Muscle of arm (tissue), 1 donor: ENCODE measurements at regions not wholly inside any gene's neighbourhood (a gene's known extent, or its start where the extent isn't known, plus 50 kb on each side); places are given as distances from the start of the nearest gene placed in this dataset.
"Not testable (repeated sequence)": the region's sequence is repeated elsewhere in the genome, so short reads cannot be mapped to it uniquely, and the experiment has no call there.

Experiments used
- DNase-seq: peaks from one replicate; pipeline ENCODE4 v3.0.0-alpha.2; 2013

DNA sequence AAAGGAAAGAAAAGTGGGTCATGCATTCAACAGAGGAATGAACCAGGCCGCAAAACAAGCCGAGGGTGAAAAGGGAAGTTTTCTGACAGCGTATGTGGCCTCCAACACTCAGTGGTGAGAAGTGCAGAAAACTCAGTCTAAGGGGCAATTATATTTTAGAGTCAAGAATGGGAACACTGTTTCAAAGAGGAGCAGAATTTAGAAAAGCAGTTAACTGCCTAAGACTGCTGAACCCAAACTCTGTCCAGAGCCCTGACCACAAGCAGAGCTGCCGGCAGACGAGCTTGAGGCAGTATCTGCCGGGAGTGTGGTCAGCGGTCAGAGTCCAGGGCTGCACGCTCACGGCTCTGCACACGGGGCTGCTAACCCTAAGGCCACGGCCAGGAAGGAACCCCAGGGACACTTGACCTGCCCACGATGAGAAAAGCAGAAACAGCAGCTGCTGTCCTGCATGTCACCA is 347.0 kb upstream of the ID2 start:
- no peak for DNase-seq

DNA sequence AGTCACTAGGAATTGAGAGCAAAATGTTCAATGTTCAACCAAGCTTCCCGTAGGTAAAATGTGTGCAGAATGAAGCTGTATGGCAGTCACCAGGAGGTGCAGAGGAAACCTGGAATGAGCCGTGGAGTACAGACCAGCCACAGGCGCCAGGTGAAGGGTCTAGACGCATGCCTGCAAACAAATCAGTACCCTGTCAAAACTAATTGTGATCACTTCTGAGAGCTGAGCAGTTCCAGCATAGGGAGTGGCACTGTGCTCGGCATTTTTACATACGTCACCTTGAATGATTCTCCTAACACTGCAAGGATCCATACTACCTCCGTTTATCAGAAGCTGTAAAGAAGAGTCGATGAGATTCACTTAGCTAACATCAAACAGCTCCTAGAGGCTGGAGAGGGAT is 346.1 kb upstream of the ID2 start:
- DNase-seq = no peak

DNA sequence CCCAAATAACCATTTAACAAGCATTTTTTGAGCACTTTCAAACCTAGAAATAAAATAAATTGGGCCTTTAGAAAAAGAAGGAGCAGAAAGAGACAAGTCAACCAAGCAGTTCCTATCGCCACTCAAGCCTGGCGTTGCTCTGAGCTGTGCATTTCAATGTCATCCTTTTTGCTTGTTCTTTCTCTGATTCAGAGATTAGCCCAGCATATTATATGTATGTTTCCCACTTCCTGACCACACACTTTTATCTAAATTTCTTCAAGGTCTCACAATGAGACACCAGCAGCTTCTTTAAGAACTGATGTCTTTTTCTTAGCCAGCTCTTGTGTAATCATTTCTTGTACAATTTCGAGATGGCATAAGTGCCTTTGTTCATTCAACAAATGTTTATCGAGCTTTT is 344.5 kb upstream of the ID2 start:
- no peak for DNase-seq

DNA sequence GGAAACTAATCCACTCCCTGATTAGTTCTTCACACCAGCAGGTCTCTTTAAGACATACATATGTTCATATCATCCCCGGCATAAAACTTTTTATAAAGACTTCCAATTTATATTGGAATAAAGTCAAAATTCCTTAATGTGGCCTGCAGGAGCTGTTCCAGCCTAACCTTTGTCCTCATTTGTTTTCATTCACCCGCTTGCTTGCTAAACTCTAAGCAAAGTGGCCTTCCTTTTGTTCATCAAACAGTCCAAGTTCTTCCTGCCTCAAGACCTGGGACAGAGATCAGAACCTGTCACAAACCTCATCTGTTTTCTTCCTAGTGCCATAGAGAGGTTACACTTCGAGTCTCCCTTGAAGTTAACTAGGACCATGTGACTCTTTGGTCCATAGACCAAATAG is 339.4 kb upstream of the ID2 start:
- no peak for DNase-seq

DNA sequence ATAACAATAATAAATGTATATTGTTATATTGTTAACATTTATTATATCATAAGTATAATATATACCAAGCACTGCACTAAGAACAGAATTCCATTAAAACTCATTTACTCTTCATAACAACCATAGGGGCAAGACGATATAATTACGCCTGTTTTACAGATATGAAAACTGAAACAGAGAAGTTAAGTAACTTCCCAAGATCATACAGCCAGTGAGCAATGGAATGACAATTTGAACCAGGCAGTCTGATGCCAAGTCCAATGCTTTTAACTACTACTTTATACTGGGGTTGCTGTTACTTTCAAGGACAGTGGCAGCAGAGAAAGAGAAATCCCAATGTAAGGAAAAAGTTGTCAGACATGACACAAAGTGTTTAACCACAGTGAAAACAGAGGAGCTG is 338.8 kb upstream of the ID2 start:
- no peak for DNase-seq

DNA sequence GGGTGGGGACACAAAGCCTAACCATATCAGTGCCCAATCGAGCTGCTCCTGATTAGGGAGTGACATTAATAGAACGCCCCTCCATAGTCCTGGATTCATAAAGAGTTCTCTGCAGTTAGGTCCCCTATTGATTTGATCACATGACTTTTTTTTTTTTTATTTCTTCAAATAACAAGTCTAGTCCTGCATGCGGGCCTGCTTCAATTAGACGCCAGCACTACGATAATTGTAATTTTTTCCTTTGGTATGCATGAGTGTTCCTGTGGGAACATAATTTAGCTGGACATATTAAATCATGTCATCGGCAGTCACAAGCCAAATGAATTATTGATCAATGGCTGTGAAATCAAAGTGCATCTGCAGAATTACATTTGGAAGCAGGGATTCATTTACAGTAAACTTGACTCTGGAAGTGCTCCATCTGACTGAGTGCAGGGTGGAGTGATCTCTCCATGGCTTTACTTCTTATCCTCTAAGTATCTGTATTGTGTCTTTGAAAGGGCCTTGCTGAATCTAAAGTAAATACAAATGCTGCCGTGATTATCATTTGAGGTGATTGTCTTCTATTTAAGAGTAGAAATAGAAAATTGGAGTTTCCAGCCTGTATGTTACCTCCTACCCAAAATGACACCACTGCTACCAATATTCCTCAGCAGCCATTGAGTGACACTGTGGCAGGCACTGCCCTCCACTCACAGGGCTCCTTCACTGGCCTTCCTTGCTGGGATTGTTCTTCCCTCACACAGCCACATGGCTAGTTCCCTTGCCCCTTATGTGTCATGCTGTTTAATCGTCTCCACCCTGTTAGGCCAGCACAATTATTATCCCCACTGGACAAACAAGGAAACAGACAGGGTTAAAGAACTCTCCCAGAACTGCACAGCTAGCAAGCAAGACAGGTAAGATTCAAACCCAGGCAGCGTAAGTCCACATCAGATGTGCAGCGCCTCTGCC is 337.4 kb upstream of the ID2 start:
- DNase-seq = no peak

DNA sequence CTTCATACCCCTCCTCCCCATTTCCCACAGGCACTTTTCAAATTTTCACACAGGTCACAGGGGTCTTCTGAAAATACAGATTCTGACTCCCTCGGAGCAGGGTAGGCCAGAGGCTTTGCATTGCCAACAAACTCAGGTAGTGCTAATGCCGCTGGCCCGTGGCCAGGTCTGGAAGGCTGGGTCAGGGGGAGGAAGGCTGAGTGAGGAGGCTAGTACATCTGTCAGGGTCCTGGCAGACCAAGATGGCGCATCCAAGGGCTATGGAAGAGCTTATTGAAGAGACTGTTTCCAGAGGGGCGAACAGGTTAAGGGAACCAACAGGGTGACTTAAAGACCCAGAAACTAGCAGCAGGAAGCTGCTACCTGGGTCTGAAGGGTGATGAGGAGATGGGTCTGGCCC is 336.7 kb upstream of the ID2 start:
- DNase-seq = no peak

DNA sequence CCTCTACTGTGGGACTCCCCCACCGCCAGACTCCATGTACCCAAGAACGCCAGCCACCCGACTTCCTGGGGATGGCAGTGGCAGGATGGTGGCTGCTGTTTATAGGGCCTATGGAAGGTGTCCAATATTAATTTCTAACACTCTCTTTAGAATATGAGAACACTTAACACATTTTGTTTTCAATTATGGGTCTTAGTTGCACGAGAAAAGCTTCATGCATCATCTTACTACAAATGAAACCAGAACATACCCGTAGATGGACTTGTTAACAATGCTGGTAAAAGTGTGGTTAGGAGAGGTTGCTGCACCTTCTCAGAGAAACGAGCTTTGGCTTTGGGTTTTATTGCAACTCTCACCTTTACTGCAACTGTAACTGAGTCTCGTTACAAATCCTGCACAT is 335.6 kb upstream of the ID2 start:
- DNase-seq = no peak

DNA sequence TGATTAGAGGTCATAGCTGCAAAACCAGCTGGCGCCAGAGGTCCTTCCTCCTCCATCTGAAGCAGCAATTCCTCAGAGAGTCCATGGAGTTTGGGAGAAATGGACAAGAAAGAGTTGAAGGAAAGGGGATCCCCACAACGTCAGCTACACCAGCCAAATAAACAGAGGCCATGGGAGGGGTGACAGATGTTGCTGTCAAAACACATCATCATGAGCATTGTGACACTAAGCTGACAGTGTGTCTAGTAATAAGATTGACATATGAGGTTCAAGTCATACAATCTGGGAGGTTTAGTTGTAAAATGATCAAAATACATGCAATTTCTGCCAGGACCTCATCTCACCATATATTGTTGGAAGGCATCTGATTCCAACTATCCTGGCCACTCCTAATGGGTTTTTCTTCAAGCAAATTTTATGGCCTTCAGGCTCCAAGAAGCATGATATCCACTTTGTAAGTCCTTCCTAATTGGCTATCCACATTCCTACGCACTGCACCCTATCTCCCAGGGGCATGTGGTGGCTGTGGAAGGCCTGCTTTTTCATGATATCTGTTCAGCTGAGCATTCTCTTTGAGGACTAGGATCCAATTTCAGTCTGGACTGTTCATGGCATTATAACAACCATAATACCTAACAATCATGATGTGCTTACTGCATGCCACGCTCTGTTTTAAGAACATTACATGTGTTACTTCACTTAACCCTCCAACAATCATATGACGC is 335.0 kb upstream of the ID2 start:
- DNase-seq = no peak

DNA sequence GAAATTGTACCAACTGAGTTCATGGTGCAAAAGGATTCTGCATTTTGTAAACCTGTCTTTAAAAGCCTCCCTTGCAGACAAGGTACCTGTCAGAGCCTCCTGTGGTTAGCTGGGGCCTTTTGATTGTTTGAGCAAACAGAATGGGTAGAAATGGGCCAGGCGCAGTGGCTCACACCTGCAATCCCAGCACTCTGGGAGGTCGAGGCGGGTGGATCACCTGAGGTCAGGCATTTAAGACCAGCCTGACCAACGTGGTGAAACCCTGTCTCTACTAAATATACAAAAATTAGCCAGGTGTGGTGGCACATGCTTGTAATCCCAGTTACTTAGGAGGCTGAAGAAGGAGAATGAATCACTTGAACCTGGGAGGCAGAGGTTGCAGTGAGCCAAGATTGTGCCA is 332.9 kb upstream of the ID2 start:
- DNase-seq = not testable (repeated sequence)

DNA sequence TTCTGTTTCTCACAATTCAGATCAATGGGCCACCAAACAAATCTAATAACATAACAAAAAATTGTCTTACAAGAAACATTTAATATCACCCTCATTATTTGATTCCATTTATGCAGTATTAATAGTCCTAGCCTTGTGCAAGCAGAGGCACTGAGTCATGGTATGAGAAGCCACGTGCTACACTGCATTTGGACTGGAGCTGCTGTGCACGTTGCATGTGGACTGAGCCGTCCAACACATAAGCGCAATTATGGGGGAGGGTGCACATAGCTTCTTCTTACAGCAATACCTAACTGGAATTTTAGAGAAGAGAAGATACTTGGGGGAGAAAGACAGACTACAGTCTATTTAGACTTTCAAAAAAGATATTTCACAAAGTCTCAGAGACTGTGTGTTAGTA is 329.6 kb upstream of the ID2 start:
- no peak for DNase-seq

DNA sequence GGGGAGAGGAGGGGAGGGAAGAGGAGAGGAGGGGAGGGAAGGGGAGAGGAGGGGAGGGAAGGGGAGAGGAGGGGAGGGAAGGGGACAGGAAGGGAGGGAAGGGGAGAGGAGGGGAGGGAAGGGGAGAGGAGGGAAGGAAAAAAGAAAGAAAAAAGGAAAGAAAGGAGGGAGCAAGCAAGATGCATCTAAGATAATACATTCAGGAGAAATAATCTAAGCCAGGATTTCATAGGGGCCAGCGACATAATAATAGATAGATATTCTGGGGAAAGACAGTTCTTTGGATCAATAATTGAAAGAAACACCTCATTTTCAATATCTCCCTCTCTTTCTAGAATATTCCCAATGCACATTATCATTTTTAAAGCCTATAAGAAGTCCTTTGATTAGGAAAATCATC is 328.9 kb upstream of the ID2 start:
- DNase-seq = no peak

DNA sequence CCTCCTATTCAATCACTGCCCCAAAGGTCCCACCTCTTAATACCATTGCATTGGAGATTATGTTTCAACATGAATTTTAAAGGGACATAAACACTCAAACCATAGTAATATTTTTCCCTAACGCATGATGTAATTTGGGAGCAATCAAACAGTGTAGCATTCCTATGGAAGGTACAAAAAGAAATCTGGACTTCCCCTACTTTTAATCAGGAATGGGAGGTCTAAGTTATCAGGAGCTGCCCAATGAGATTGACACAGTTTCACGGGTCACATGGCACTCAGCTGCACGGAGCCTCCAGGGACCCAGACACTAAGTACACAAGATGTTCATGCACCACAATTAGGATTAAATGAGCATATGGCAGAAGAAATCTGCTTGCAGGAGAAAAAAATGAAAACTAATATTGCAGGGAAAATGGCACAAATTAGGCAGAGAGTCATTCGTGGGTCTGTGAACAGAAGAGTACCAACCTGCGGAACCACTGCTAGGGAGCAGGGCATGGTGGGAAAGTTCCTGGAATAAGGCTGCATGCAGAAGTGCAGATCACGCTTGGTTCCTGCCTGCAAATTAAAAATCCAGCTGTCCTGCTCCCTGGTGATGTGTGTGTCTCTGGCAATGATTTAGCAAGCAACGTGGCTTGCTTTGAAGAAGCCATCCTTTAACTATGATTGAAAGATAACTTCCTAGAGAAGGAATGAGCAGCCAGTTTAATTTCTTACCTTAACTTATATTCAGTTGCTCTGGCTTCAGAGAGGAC is 326.6 kb upstream of the ID2 start:
- DNase-seq = no peak

DNA sequence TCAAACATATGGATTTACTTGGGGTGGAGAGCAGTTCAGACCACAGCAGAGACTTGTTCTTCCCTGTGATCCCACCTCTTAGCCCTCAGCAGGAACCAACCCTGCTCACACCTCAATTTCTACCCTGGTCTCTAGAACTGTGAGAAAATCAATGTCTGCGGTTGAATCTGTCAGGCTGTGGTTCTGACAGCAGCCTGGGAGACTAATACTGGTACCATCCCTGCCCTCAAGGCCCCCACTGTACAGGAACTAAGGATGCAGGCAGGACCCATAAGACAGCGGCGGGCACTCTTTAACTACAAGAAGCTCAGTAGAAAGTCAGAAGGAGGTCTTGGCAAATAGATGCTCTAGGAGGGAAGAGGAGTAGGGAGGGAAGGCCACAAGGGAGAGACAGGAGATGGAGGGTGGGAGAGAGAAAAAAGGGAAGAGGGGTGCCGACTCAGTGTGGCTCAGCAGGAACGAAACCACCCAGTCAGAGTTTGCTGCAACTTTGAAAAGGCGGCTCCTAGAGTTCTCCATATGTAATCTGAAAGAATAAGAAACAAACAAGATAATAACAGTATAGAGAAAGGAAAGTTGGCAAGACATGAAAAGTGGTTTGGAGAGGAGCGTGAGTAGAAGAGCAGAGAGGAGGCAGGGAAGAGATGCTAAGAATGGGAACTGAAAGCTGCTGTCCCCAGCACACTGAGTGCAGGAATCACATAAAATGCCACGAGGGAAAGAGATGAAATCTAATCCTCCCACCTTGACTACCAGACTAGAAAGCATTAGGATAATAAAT is 323.9 kb upstream of the ID2 start:
- DNase-seq = no peak

DNA sequence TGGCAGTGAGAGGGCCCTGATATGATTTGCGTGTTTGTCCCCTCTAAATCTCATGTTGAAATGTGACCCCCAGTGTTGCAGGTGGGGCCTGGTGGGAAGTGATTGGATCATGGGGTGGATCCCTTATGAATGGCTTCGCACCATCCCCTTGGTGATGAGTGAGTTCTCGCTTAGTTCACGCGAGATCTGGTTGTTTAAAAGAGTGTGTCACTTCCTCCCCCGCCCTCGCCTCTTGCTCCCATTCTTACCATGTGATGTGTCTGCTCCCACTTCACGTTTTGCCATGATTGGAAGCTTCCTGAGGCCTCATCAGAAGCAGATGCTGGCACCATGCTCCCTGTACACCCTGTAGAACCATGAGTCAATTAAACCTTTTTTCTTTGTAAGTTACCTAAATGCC is 319.9 kb upstream of the ID2 start:
- no peak for DNase-seq

DNA sequence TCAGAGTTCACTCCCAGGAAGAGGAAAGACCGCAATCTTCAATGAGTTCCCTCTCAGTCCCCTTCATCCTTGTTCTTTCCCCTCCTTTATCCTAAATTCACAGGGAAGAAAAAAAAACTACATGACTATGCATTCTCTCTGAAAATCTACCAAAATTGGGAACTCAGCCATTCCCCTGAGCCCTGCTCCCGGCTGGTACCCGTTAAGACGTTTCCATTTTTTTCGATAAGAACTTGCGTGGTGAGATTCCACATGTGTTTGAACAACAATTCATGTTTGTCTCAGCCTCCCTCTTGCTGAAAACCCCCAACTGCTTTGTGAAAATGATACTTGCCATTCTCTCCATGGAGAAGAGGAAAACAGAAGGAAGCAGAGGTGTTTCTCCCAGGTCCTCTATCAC is 318.7 kb upstream of the ID2 start:
- no peak for DNase-seq

DNA sequence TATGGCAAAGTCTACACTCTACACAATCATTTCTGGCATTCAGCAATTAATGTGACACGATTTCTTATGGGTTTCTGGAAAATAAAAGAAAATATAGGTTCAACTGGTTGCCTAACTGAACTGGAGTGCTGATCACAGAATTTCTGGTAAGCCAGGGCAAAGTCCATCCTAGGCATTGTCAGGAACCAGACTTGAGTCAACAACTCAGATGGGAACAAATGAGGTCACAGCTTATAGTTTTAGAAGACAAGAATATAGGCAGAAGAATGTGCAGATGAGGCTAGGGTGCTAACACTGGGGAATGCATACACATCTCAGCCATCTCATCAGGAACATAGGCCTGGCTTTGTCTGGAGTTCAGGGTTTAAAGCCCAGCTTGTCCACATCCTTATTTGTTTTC is 317.2 kb upstream of the ID2 start:
- DNase-seq = no peak

DNA sequence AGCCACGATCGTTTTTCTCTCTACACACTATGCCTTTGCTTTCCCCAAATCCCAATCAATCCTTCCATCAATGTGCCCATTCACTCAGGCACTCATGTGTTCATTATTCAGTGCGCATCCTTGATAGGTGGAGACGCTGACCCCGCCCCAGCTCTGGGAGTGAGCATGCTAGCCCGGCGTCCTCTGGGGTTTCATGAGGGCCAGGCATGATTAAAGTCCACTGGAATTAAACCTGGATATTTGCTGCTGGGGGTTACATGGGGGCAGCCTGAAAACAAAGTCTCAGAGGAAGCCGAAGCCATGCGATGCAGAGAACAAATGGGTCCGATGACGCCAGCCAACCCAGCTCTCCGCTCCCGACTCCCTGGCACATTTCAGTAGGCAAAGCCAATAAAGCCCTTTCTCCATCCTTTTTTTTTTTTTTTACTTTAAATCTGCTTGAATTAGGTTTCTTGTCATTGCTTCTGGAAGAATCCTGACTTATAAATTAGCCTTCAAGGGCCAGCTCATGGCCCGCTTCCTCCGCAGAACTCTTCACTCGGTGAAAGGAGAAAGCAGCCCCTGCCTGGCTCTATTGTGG is 316.4 kb upstream of the ID2 start:
- DNase-seq = no peak

DNA sequence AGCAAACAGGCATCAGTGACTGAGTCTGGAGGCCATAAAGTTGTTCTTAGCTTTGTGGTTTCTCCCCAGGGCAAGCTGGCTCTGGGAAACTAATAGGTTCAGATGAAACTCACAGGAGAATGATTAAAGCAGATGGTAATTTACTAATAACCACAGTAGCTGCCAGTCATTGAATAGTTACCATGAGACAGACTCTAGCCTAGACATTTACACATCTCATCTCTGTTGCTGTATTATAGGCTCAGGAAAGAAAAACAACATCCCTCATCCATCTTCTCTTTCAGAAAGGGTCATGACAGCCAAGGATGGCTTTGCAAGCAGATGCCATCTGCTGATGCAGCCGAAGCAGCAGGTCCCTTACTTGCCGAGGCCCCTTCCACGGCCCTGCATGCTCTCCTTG is 314.0 kb upstream of the ID2 start:
- no peak for DNase-seq

DNA sequence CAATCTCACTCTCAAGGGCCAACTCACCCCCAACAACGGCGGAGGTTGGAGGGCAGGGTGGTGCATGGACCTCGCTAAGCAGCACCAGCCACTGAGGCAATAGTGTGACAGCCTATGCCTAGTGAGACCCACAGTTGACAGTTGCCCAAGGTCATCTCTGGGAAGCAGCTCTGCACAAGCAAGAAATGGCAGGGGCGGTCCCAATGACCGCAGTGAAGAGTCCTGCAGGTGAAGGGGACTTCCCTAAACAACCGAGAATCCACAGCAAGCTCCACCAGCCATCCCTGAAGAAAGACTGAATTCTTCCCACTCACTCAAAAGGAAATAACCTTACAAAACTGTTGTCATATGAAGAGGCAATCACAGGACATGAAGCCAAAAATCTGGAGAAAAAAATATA is 313.4 kb upstream of the ID2 start:
- DNase-seq = no peak

DNA sequence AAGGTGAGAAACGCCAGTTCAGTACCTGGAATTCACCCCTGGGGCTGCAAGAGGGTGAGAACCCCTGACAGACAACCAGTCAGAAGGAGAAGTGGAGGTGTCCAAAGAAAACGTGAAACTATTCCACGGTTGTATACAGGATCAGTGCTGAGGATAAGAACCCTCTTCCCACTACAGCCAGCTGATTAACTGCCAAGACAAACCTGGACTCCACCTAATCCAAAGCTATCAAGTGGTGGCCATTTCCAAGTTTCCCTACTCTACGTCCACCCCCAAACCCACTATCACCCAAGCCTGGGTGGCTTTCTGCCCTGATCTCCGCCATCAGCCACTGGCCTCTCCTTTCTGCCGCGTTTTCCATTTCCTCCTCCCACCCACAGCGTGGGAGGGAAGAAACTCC is 312.3 kb upstream of the ID2 start:
- DNase-seq = no peak
